GM12878 (cell line): ENCODE measurements at regions not wholly inside any gene's neighbourhood (a gene's known extent, or its start where the extent isn't known, plus 50 kb on each side); places are given as distances from the start of the nearest gene placed in this dataset.

ENCODE experiments used
- ATAC-seq: fragments of 200-7000 bp; cut with Tn5 transposase; 3 replicates; pipeline ENCODE4 v1.9.1; 2020; ENCODE audit warnings: mild to moderate bottlenecking, moderate library complexity
- BruUV-seq: library from RNA; stranded (reverse); fragments of 400-500 nt; replicated peaks from 2 replicates; lab custom pipeline; 2021; lab: Mats Ljungman, UMichigan
- CTCF ChIA-PET: fragments of 300-600 bp; sonication (Branson Sonifier 250); formaldehyde crosslinking; extraction: SDS; loops from one replicate; lab custom pipeline; 2021; ENCODE audit warnings: inconsistent platforms; lab: Yijun Ruan, JAX
- POLR2A ChIA-PET: fragments of 350-600 bp; formaldehyde crosslinking; extraction: SDS; loops from one replicate; lab custom pipeline; 2021; ENCODE audit warnings: inconsistent platforms; lab: Charles Lee
- RAD21 ChIA-PET: fragments of 300-600 bp; sonication (Branson Sonifier 250); formaldehyde crosslinking; loops from one replicate; lab custom pipeline; 2023; ENCODE audit warnings: antibody characterized with exemption; ENCODE audit not compliant: unreplicated experiment; lab: Charles Lee
- SMC1A ChIA-PET: fragments of 300-600 bp; sonication (Branson Sonifier 250); formaldehyde crosslinking; loops from one replicate; lab custom pipeline; 2023; ENCODE audit not compliant: unreplicated experiment, uncharacterized antibody; lab: Charles Lee
- DNase-seq: peaks from one replicate; pipeline ENCODE4 v3.0.0-alpha.2; 2011; ENCODE audit warnings: low read depth, low spot score
- FAIRE-seq: peaks from 3 replicates; lab custom pipeline; 2011; peaks lifted over from hg19 to GRCh38; lab: Jason Lieb, UNC
- H2AFZ ChIP-seq: 2 replicates; pipeline ENCODE4 v1.6.0; 2011; ENCODE audit warnings: low read depth, low read length, control low read depth; ENCODE audit not compliant: control insufficient read depth
- H3K27ac ChIP-seq: 2 replicates; pipeline ENCODE4 v1.5.1; 2011; ENCODE audit warnings: control low read depth; ENCODE audit not compliant: control insufficient read depth, insufficient read depth
- H3K27me3 ChIP-seq, 2 experiments: replicated peaks in 1 of 2; 2 replicates each; pipeline versions ENCODE4 v1.6.0 to v1.6.1; 2011; ENCODE audit warnings: low read length in 1 of 2; ENCODE audit not compliant: control insufficient read depth in 2 of 2, insufficient read depth in 2 of 2
- H3K36me3 ChIP-seq, 2 experiments: 2 replicates each; pipeline ENCODE4 v1.5.1; 2011; ENCODE audit warnings: low read length in 1 of 2; ENCODE audit not compliant: control insufficient read depth in 2 of 2, insufficient read depth in 2 of 2
- H3K4me1 ChIP-seq: 2 replicates; pipeline ENCODE4 v1.6.1; 2011; ENCODE audit warnings: mild to moderate bottlenecking, low read length, moderate library complexity, mixed read lengths; ENCODE audit not compliant: control insufficient read depth, insufficient read depth
- H3K4me2 ChIP-seq: 2 replicates; pipeline ENCODE4 v1.6.0; 2011; ENCODE audit warnings: control low read depth; ENCODE audit not compliant: control insufficient read depth, insufficient read depth
- H3K4me3 ChIP-seq: fragments of 200-600 bp; sonication (generic); 2 replicates; pipeline ENCODE4 v1.5.1; 2016
- H3K79me2 ChIP-seq: 2 replicates; pipeline ENCODE4 v1.6.0; 2011; ENCODE audit warnings: low read length; ENCODE audit not compliant: control insufficient read depth, insufficient read depth
- H3K9ac ChIP-seq: 2 replicates; pipeline ENCODE4 v1.8.0; 2011; ENCODE audit warnings: low read length, control low read depth, mixed read lengths; ENCODE audit not compliant: control insufficient read depth, insufficient read depth
- H3K9me3 ChIP-seq: replicated peaks from 3 replicates; pipeline ENCODE4 v1.5.1; 2011; ENCODE audit warnings: mild to moderate bottlenecking, low read length; ENCODE audit not compliant: control insufficient read depth, insufficient read depth
- H4K20me1 ChIP-seq: 2 replicates; pipeline ENCODE4 v1.6.0; 2011; ENCODE audit not compliant: control insufficient read depth, insufficient read depth
- ASH2L ChIP-seq: fragments of 300-600, 200-600 bp; sonication (generic); IDR thresholded peaks from 2 replicates; pipeline ENCODE4 v1.6.1; 2017; ENCODE audit warnings: low read depth, mild to moderate bottlenecking, borderline replicate concordance
- E2F8 ChIP-seq: fragments of 450-650 bp; IDR thresholded peaks from 2 replicates; pipeline ENCODE4 v1.6.1; 2018; ENCODE audit warnings: mild to moderate bottlenecking, low read depth, moderate library complexity; ENCODE audit not compliant: partially characterized antibody
- MEF2B ChIP-seq: fragments of 450-650 bp; IDR thresholded peaks from 2 replicates; pipeline ENCODE4 v1.6.1; 2018; ENCODE audit warnings: mild to moderate bottlenecking, moderate library complexity; ENCODE audit not compliant: partially characterized antibody, poor library complexity, severe bottlenecking
- ZBTB40 ChIP-seq: fragments of 450-650 bp; IDR thresholded peaks from 2 replicates; pipeline ENCODE4 v1.6.1; 2016; ENCODE audit warnings: mild to moderate bottlenecking, moderate library complexity, borderline replicate concordance
- WGBS: methylation state at CpG from one replicate; pipeline ENCODE4 v1.1.6; 2016; ENCODE audit warnings: low lambda C conversion rate; ENCODE audit not compliant: insufficient replicate concordance, insufficient coverage; ENCODE audit errors: missing lambda C conversion rate; 5-methylcytosine and 5-hydroxymethylcytosine counted together
- in situ Hi-C: fragments of 300-500 bp; cut with MboI; formaldehyde crosslinking; loops from 9 replicates; pipeline ENCODE4 v1.14.3; 2018; ENCODE audit warnings: mixed read lengths
- intact Hi-C: fragments of 100-400 bp; cut with micrococcal nuclease; formaldehyde crosslinking; loops from one replicate; pipeline ENCODE4 v1.14.2; 2022; ENCODE audit not compliant: unreplicated experiment

- Histone ChIP-seq H3K4me1 (no peaks in the 10 kb centered on the region), H4K20me1 (no peaks in the 10 kb centered on the region), H3K27me3 (no peaks in the 10 kb centered on the region), H3K4me3 (no peak overlapping the region), H3K36me3 (no peaks in the 10 kb centered on the region), H2AFZ (no peak overlapping the region), H3K27ac (no peak overlapping the region), H3K9me3 (no peaks in the 10 kb centered on the region), H3K9ac (no peak overlapping the region), H3K4me2 (no peak overlapping the region), H3K79me2 (no peaks in the 10 kb centered on the region)
- RAD21 ChIA-PET, result interaction anchor here (0.9 to 2.9 kb wide), 3 partner anchors 13 to 76 kb away, joined by 3 to 16 read pairs (median 4); no protein-coding TSS in a partner anchor
- CTCF ChIA-PET, result interaction anchor here (0.7 to 1.0 kb wide), 5 partner anchors 8 to 25 kb away, joined by 3 to 5 read pairs (median 3); no protein-coding TSS in a partner anchor
- in situ Hi-C loops (no loop called here), intact Hi-C loops (no loop called here)
- TF ChIP-seq ASH2L, result no peak
- TF ChIP-seq E2F8, result no peak
- peak; percentile 17 for TF ChIP-seq MEF2B
- TF ChIP-seq ZBTB40, result no peak
- SMC1A ChIA-PET, result interaction anchor here (0.7 to 1.8 kb wide), 11 partner anchors 12 to 151 kb away, joined by 3 to 4 read pairs (median 3); no protein-coding TSS in a partner anchor
- FAIRE-seq (no peak), DNase-seq (no peak), ATAC-seq (peak; percentile 75)
- BruUV-seq, result no TSS peak
- WGBS, result 38% methylated on average over 5 of the region's 5 CpGs
- POLR2A ChIA-PET, result interaction anchor here (0.6 kb wide), 3 partner anchors 25 to 192 kb away, joined by 3 to 5 read pairs (median 5); no protein-coding TSS in a partner anchor
These were observed 148.8 kb upstream of the NRP1 start for GRCh38 chr10:33483124-33483815.
